Pancreas (tissue), 10 donors: ENCODE measurements at regions not wholly inside any gene's neighbourhood (a gene's known extent, or its start where the extent isn't known, plus 50 kb on each side); places are given as distances from the start of the nearest gene placed in this dataset.

Experiments used
- ATAC-seq, 4 donors: fragments of 200-7000 bp; cut with Tn5 transposase; one replicate each; pipeline versions ENCODE4 v1.8.0 to v1.9.1; 2020; ENCODE audit warnings: mild to moderate bottlenecking in 4 of 4, moderate library complexity in 4 of 4
- DNase-seq, 6 donors: peaks; one replicate each; pipeline ENCODE4 v3.0.0-alpha.2; 2020
- FAIRE-seq: peaks from 2 replicates; lab custom pipeline; 2012; peaks lifted over from hg19 to GRCh38; lab: Jason Lieb, UNC
- H3K27ac ChIP-seq, 4 donors: fragments of 200-600 bp; sonication (generic); 1 replicate in 3 of 4; 2 replicates in 1 of 4; pipeline versions ENCODE4 v1.5.0 to v1.8.0; 2020
- H3K27me3 ChIP-seq, 4 donors: fragments of 200-600 bp; one replicate each; pipeline ENCODE4 v1.8.0; 2021
- H3K36me3 ChIP-seq, 3 donors: fragments of 200-600 bp; sonication (generic) in 1 of 3; one replicate each; pipeline versions ENCODE4 v1.5.0 to v1.8.0; 2020 to 2021
- H3K4me1 ChIP-seq, 3 donors: fragments of 200-600 bp; one replicate each; pipeline ENCODE4 v1.8.0; 2021
- H3K4me3 ChIP-seq, 4 donors: fragments of 200-600 bp; sonication (generic) in 2 of 4; one replicate each; pipeline versions ENCODE4 v1.5.0 to v1.8.0; 2020 to 2021
- H3K9me3 ChIP-seq, 4 donors: fragments of 200-600 bp; one replicate each; pipeline ENCODE4 v1.8.0; 2021
- CTCF ChIP-seq, 4 donors: fragments of 200-600 bp; sonication (generic) in 3 of 4; IDR thresholded peaks; one replicate each; pipeline versions ENCODE4 v1.5.0 to v1.8.0; 2021; ENCODE audit warnings: antibody characterized with exemption in 4 of 4
- WGBS, 2 donors: extraction: QIAGEN DNeasy Blood & Tissue Kit; methylation state at CpG; one replicate each; pipeline ENCODE4 v1.1.7; 2013; 5-methylcytosine and 5-hydroxymethylcytosine counted together
- intact Hi-C, 3 donors: fragments of 100-400 bp; cut with DNase I; formaldehyde crosslinking; loops; one replicate each; pipeline versions ENCODE4 v1.11.1 to v1.14.2; 2022
- donor health status: healthy with polysubstance abuse.
- donor health status: DM: no; HTN: no; CAD: no; lungs with moderate emphysema.
- donor health status: DM: no; HTN: no; CAD: no.
- donor health status: control.
- donor health status: control.
- donor health status: Bipolar disorder and iron deficiency.
- donor health status: DM: yes; HTN: yes; CAD: no.
- donor health status: DM: no; HTN: no; CAD: no.
- donor health status: DM: no; HTN: no; CAD: no.
- donor health status: DM: yes; HTN: yes; CAD: no.

DNA sequence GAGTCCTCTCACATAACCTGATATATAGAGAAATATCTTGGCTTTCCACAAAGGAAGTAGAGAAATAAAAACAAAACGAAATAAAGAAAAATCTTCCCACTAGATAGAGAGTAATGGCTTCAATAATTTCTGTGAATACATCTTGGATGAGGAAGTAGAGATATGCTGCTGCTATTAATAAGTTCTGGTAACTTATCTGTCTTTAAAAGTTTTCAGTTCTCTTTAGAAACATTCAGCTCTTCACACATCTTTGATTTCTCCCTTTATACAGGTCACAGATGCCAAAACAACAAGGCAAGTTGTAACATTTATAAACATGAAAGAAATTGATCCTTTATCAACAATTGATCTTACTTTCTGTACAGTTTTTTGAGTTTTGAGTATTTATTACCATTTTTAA, 615.8 kb downstream of the TRAM1L1 start:
- 18 to 39% methylated on average over 1 of the region's 1 CpG for WGBS, 2 donors
- FAIRE-seq (no peak), DNase-seq (no peak), ATAC-seq (no peak)
- no peak overlapping the region for H3K27ac ChIP-seq
- no peak overlapping the region for H3K4me3 ChIP-seq
- no peak for TF ChIP-seq CTCF (IDR thresholded peaks at IDR 0.05)
- no peaks in the 10 kb centered on the region for H3K9me3 ChIP-seq
- H3K36me3 ChIP-seq, result no peaks in the 10 kb centered on the region
- intact Hi-C loops, result no loop called here
- no peaks in the 10 kb centered on the region for H3K4me1 ChIP-seq
- H3K27me3 ChIP-seq, result no peaks in the 10 kb centered on the region

DNA sequence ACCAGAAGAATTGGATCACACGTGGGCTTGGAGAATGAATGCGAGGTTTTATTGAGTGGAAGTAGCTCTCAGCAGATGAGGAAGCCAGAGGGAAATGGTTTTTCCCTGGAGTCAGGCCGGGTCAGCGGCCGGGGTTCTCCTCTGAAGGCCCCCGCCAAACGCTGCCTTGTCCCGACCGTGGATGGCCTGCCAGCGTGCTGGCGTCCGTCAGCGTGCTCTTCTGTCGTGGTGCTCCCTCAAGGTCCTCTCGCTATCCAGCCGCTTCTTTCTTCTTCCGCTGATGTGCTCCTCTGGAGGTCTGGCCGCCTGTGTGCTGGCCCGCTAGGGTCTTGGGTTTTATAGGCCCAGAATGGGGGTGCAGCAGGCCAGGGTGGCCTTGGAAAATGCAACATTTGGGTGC, 632.2 kb downstream of the TRAM1L1 start:
- WGBS, 2 donors, result 95% methylated on average over 19 of the region's 19 CpGs
- DNase-seq (no peak), FAIRE-seq (no peak), ATAC-seq (no peak)
- no peak for TF ChIP-seq CTCF (IDR thresholded peaks at IDR 0.05)
- Histone ChIP-seq H3K36me3 (no peaks in the 10 kb centered on the region), H3K9me3 (no peaks in the 10 kb centered on the region), H3K27ac (no peak overlapping the region), H3K27me3 (peaks cover 0 to 3% (median 0%) of the 10 kb centered on the region in 4 donors), H3K4me3 (no peak overlapping the region), H3K4me1 (no peaks in the 10 kb centered on the region)
- intact Hi-C loops, result no loop called here

- no peaks in the 10 kb centered on the region for H3K36me3 ChIP-seq
- no peaks in the 10 kb centered on the region for H3K27me3 ChIP-seq
- no peaks in the 10 kb centered on the region for H3K9me3 ChIP-seq
- WGBS, 2 donors, result 58 to 80% methylated on average over 2 of the region's 2 CpGs
- H3K27ac ChIP-seq, result no peak overlapping the region
- TF ChIP-seq CTCF (IDR thresholded peaks at IDR 0.05), result no peak
- no peak for ATAC-seq
- FAIRE-seq, result no peak
- intact Hi-C loops, result no loop called here
- no peak overlapping the region for H3K4me3 ChIP-seq
- no peak for DNase-seq
- H3K4me1 ChIP-seq, result no peaks in the 10 kb centered on the region
Measured at GRCh38 chr4:116449764-116450163, 635.6 kb downstream of the TRAM1L1 start.

- intact Hi-C loops, result no loop called here
- FAIRE-seq, result no peak
- no peaks in the 10 kb centered on the region for H3K27me3 ChIP-seq
Measured at GRCh38 chr4:116444117-116444516, 641.3 kb downstream of the TRAM1L1 start.

More at GRCh38 chr4:116444117-116444516, 641.3 kb downstream of the TRAM1L1 start:
- no peak for TF ChIP-seq CTCF (IDR thresholded peaks at IDR 0.05)
- Histone ChIP-seq H3K36me3 (no peaks in the 10 kb centered on the region), H3K4me1 (no peaks in the 10 kb centered on the region), H3K4me3 (no peak overlapping the region), H3K9me3 (no peaks in the 10 kb centered on the region), H3K27ac (no peak overlapping the region)
- DNase-seq (no peak), ATAC-seq (no peak)
